ENCODE measurements at regions not wholly inside any gene's neighbourhood (a gene's known extent, or its start where the extent isn't known, plus 50 kb on each side); places are given as distances from the start of the nearest gene placed in this dataset.
A peak's percentile ranks its signal among the peaks of the same experiment; 100 is the strongest.
"Not testable (repeated sequence)": the region's sequence is repeated elsewhere in the genome, so short reads cannot be mapped to it uniquely, and the experiment has no call there.

DNA sequence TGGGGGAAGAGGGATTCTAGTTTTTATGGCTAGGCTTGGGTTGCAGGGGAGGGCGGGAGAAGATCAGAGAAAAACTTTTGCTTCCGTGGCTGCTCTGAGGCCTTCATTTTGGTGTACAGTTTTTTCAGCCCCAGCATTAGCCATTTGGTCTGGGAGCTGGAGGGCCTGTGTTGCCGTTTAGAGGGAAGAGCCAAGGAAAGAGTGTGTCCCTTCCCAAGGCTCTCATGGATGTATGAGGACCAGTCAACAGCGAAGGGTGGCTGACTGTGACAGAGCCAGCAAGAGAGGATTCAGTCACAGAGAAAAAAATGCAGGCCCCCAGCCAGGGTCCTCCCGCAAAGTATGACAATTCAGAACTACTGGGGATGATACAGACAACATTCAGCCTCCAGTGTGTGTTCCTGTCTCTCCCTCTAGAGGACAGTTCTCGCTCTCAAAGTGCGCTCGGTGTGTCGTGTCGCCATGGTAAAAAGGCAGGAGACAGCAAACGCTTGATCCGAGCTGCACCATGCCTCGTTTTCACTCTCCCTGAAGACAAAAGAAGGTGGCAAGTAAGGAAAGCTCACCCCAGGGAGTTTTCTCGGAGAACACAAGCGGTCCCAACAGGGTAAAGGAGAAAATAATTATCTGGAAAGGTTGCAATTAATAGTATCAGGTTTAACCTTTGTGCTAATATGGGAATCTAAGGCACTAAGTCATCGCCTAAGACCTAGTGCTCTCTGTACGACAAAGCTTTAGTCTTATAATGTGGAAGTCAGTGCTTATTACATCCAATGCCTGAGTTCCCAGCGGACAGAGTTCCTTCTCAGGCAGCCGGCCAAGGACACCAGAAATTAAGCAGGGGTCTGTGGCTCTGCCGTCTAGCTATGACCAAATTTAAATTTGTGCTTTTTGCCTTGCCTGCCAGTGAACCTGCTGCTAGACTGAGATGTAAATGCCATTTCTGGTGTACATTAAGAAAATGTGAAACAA lies 157.3 kb upstream of the PLXNC1 start:
- DNase-seq, result peak; percentile 30
- no peaks in the 10 kb centered on the region for H3K36me3 ChIP-seq (replicated peaks; ENCODE audit: control insufficient read depth, insufficient read depth, low read length)
- no peak overlapping the region for H3K4me3 ChIP-seq (ENCODE audit: insufficient read depth, low read depth, low read length)
- no peaks in the 10 kb centered on the region for H3K27me3 ChIP-seq (ENCODE audit: control insufficient read depth, insufficient read depth, low read length)

DNA sequence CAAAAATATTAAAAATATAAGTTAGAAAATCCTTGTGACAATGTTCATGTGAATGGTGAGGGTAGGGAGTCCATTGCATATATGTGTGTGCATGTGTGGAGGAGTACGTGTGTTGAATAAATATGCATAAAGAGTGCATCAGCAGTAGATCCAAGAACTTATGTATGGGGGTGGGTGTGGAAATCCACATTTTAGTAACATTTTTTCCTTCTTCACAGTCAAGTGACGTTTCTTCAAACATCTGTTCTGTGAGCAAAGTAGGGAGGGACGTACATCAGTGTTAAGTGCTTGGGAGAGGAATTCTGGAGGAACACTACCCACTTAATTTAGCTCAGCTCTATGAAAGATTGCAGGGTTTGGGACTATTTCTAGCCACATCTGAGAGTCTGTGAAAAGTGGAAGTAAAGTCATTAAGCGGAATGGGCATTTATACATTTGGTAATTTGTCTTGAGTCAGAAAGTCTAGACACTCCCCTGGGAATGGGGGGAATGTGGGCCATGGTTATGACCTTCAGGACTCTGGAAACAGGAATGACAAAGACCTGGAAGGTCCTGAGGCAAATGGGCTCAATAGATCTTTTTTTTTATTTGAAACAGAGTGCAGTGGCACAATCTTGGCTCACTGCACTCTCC lies 156.4 kb upstream of the PLXNC1 start:
- H3K36me3 ChIP-seq (replicated peaks; ENCODE audit: control insufficient read depth, insufficient read depth, low read length), result no peaks in the 10 kb centered on the region
- H3K4me3 ChIP-seq (ENCODE audit: insufficient read depth, low read depth, low read length), result no peak overlapping the region
- no peaks in the 10 kb centered on the region for H3K27me3 ChIP-seq (ENCODE audit: control insufficient read depth, insufficient read depth, low read length)
- no peak for DNase-seq

DNA sequence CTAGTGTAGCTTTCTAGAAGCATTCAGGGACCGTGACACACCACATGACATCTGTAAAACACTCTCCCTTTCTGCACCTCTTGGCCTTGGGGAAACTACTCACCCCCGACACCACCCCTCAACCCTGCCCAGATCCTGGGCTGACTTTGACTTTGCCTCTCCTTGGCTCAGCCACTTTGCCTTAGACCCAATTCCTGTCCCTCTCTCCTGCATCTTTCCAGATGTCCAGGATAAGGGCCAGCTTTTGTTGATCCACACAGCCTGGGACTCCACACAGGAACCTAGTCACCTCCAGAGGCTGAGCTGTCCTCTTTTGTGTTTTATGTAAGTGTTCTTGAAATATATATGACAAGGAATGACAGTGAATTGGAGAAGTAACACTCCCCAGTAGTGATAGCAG lies 153.7 kb upstream of the PLXNC1 start:
- no peaks in the 10 kb centered on the region for H3K36me3 ChIP-seq (replicated peaks; ENCODE audit: control insufficient read depth, insufficient read depth, low read length)
- no peak for DNase-seq

DNA sequence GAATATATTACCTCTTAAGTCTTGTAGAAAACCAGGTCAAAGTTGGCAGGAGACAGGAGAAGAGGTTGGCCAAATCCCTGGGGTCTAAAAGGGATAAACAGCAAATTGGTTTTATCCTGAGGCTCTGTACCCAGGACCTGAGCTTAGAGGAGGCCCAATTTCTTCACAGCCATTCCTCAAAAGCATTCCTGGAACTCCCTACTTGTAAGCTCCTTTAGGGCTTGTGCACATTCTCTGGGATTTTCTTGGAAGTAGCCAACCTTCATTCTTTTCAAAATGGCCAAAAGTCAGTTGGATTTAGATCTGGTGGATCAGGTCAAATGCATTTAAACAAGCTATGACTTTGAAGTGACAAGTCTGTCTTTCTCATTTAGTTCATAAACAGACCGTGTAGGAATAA lies 152.1 kb upstream of the PLXNC1 start:
- Histone ChIP-seq H3K36me3 (replicated peaks; ENCODE audit: control insufficient read depth, insufficient read depth, low read length) (no peaks in the 10 kb centered on the region), H3K4me3 (ENCODE audit: insufficient read depth, low read depth, low read length) (no peak overlapping the region), H3K27me3 (ENCODE audit: control insufficient read depth, insufficient read depth, low read length) (no peaks in the 10 kb centered on the region)
- no peak for DNase-seq

More for the DNA sequence above, 153.7 kb upstream of the PLXNC1 start:
- Histone ChIP-seq H3K27me3 (ENCODE audit: control insufficient read depth, insufficient read depth, low read length) (no peaks in the 10 kb centered on the region), H3K4me3 (ENCODE audit: insufficient read depth, low read depth, low read length) (no peak overlapping the region)

DNA sequence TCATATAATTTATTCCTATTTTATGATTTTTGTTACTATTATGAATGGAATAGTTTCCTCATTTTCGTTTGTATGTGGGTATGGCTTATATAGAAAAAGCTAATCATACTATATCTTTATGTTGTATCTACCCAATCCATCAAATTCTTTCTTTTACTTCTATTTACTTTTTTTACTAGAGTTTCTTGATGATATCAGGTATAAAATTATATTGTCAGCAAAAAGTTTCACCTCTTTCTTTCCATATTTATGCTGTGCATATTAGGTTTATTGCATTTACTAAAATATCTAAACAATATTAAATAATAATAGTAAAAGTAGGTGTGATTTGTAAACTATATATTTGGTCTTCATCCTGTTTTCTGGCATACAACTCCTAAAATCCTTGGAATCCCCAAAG lies 146.7 kb upstream of the PLXNC1 start:
- H3K4me3 ChIP-seq (ENCODE audit: insufficient read depth, low read depth, low read length), result no peak overlapping the region
- no peaks in the 10 kb centered on the region for H3K36me3 ChIP-seq (replicated peaks; ENCODE audit: control insufficient read depth, insufficient read depth, low read length)
- DNase-seq, result no peak
- no peaks in the 10 kb centered on the region for H3K27me3 ChIP-seq (ENCODE audit: control insufficient read depth, insufficient read depth, low read length)

DNA sequence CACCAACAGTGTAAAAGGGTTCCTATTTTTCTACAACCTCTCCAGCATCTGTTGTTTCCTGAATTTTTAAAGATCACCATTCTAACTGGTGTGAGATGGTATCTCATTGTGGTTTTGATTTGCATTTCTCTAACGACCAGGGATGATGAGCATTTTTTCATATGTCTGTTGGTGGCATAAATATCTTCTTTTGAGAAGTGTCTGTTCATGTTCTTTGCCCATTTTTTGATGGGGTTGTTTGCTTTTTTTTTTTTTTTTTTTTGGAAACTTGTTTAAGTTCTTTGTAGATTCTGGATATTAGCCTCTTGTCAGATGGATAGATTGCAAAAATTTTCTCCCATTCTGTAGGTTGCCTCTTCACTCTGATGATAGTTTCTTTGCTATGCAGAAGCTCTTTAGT lies 145.5 kb upstream of the PLXNC1 start:
- DNase-seq; H3K36me3 ChIP-seq (replicated peaks; ENCODE audit: control insufficient read depth, insufficient read depth, low read length); H3K27me3 ChIP-seq (ENCODE audit: control insufficient read depth, insufficient read depth, low read length); H3K4me3 ChIP-seq (ENCODE audit: insufficient read depth, low read depth, low read length): not testable (repeated sequence)

DNA sequence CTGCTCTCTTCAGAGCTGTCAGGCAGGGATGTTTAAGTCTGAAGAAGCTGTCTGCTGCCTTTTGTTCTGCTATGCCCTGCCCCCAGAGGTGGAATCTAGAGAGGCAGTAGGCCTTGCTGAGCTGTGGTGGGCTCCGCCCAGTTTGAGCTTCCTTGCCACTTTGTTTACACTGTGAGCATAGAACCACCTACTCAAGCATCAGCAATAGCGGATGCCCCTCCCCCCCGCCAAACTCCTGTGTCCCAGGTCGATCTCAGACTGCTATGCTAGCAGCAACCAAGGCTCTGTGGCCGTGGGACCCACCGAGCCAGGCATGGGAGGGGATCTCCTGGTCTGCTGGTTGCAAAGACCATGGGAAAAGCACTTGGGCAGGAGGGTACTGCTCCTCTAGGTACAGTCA lies 140.5 kb upstream of the PLXNC1 start:
- H3K36me3 ChIP-seq (replicated peaks; ENCODE audit: control insufficient read depth, insufficient read depth, low read length); H3K27me3 ChIP-seq (ENCODE audit: control insufficient read depth, insufficient read depth, low read length); DNase-seq; H3K4me3 ChIP-seq (ENCODE audit: insufficient read depth, low read depth, low read length): not testable (repeated sequence)

DNA sequence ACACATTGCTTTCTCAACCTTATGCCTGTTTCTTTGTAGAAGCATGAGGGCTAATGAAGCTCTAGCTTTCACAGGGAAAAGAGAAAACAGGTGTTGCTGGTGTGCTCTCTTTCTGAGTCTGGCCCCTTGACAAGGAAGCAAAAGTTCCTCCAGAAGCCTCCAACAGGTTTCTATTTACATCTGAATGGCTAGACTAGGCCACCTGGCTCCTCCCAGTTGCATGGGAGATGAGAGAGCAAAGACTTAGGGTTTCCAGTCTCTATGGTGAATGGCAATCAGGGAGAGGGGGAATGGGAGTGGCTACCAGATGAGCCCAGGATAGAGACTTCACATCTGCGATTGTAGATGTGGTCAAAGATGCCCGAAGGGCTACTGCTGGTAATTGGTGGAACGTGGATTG lies 138.1 kb upstream of the PLXNC1 start:
- H3K27me3 ChIP-seq (ENCODE audit: control insufficient read depth, insufficient read depth, low read length), result no peaks in the 10 kb centered on the region
- H3K4me3 ChIP-seq (ENCODE audit: insufficient read depth, low read depth, low read length), result no peak overlapping the region
- DNase-seq, result peak; percentile 78
- H3K36me3 ChIP-seq (replicated peaks; ENCODE audit: control insufficient read depth, insufficient read depth, low read length), result no peaks in the 10 kb centered on the region

DNA sequence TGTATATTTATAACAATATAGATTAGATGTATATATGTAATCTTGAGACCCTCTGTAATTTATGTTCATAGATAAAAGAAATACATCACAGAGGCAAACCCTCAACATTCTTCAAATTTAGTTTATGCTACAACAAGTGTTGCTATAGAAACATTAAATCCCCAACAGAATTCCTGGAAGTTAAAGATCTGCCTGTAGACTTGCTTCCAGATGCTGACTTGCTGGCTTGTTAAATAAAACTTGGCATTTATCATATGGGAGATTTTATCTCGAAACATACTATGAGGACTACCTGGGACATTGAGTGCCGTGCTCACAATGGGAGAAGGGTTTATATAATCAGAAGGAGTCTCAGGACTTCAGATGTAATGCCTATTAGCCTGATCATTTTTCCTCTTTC lies 136.3 kb upstream of the PLXNC1 start:
- no peak for DNase-seq
- Histone ChIP-seq H3K27me3 (ENCODE audit: control insufficient read depth, insufficient read depth, low read length) (no peaks in the 10 kb centered on the region), H3K36me3 (replicated peaks; ENCODE audit: control insufficient read depth, insufficient read depth, low read length) (no peaks in the 10 kb centered on the region), H3K4me3 (ENCODE audit: insufficient read depth, low read depth, low read length) (no peak overlapping the region)

DNA sequence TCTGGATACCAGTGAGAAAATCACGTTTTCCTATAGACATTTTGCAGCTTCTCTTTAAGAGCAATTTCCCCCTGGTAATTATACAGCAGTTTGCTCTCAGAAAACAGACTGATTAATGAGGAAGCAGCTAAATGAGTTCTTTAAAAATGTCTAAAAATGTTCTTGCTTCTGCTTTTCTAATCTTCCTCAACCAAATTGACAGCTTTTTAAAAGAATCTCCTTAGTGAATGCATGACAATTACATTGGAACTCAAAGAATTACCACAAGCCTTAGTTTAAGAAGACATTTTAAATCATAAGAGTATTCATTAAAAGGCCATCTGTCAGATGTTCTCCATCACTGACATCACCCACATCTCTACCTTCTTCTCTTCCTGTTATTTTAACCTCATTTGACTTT lies 135.8 kb upstream of the PLXNC1 start:
- Histone ChIP-seq H3K36me3 (replicated peaks; ENCODE audit: control insufficient read depth, insufficient read depth, low read length) (no peaks in the 10 kb centered on the region), H3K4me3 (ENCODE audit: insufficient read depth, low read depth, low read length) (no peak overlapping the region), H3K27me3 (ENCODE audit: control insufficient read depth, insufficient read depth, low read length) (no peaks in the 10 kb centered on the region)
- no peak for DNase-seq

DNA sequence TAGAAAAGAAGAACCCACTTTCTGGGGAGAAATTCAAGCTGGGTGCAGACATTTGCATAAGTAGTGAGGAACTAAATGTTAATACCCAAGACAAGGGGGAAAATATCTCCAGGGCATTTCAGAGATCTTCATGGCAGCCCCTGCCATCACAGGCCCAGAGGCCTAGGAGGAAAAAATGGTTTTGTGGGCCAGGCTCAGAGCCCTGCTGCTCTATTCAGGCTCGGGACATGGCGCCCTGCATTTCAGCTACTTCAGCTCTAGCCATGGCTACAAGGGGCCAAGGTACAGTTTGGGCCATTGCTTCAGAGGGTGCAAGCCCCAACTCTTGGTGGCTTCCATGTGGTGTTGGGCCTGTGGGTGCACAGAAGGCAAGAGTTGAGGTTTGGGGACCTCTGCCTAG lies 131.1 kb upstream of the PLXNC1 start:
- not testable (repeated sequence) for H3K27me3 ChIP-seq (ENCODE audit: control insufficient read depth, insufficient read depth, low read length); H3K4me3 ChIP-seq (ENCODE audit: insufficient read depth, low read depth, low read length); DNase-seq

DNA sequence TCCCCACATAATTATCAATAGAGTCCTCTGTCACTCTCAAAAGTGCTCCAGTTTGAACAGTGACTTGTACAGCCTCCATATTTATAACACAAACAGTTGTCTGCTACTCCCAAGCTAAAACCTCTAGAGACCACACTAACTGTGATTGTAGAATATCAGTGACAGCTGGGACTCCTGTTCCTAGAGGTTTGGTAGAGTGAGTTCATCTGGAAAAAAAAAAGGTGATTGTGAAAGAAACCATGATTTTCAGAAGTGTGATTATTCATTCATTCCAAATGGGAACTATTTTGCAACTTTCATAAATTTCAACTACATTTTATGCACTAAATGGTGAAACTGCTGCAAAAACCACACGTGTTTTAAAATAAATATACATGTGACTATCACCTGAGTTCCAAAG lies 128.0 kb upstream of the PLXNC1 start:
- H3K4me3 ChIP-seq (ENCODE audit: insufficient read depth, low read depth, low read length), result no peak overlapping the region
- no peaks in the 10 kb centered on the region for H3K27me3 ChIP-seq (ENCODE audit: control insufficient read depth, insufficient read depth, low read length)
- DNase-seq, result no peak
- no peaks in the 10 kb centered on the region for H3K36me3 ChIP-seq (replicated peaks; ENCODE audit: control insufficient read depth, insufficient read depth, low read length)

More for the DNA sequence above, 131.1 kb upstream of the PLXNC1 start:
- H3K36me3 ChIP-seq (replicated peaks; ENCODE audit: control insufficient read depth, insufficient read depth, low read length), result not testable (repeated sequence)

DNA sequence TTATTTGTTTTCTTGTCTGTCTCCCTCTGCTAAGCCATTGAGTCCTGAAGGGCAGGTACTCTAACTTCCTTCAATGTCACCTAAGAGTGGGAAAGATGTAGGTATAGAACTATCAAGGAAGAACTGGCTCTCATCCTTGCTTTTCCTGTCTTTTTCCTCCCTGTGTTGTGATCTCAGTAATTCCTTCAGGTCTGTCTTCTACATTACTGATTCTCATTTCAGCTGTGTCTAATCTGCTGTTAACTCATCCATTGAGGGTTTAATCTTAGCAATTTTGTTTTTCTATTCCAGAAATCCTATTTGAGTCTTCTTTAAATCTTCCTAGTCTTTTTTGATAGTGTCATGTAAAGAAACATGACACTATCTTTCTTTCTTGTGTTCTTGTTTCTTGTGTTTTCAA lies 124.5 kb upstream of the PLXNC1 start:
- Histone ChIP-seq H3K27me3 (ENCODE audit: control insufficient read depth, insufficient read depth, low read length) (no peaks in the 10 kb centered on the region), H3K4me3 (ENCODE audit: insufficient read depth, low read depth, low read length) (no peak overlapping the region), H3K36me3 (replicated peaks; ENCODE audit: control insufficient read depth, insufficient read depth, low read length) (no peaks in the 10 kb centered on the region)
- no peak for DNase-seq

DNA sequence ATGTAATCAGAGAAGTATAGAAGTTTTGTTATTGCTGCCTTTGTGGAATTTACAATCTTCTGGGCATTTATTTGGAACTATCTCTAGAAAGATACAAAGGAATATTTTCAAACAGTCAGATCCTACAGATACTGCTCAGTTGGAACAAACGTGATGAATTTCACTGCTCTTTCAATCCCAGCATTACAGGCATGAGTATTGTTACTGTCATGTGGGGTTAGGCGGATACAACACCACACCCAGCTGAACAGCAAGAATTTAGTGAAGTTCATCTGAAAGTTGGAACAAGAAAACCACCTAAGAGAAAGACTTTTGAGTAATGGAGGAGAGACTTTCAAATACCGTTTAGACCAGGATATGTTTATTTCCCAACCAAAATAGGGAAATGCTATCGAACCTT lies 123.3 kb upstream of the PLXNC1 start:
- no peak for DNase-seq
- Histone ChIP-seq H3K4me3 (ENCODE audit: insufficient read depth, low read depth, low read length) (no peak overlapping the region), H3K27me3 (ENCODE audit: control insufficient read depth, insufficient read depth, low read length) (no peaks in the 10 kb centered on the region), H3K36me3 (replicated peaks; ENCODE audit: control insufficient read depth, insufficient read depth, low read length) (no peaks in the 10 kb centered on the region)

DNA sequence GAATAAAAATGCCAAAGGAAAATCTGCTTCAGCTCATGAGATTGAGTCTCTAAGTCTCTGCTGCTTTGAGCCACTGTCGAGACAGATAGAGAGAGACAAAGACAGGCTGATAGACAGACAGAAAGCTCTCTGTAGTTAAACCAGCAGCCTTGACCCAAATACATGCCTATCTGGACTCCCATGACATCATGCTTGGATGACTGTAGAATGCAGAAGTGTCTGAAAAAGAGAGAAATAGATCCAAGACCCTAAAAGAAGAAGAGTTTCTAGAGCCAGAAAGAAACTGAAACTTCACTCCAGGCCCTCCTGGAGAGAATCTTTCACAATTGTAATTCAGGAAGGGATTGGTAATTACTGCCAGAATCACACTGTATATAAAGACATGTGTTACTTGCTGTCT lies 122.6 kb upstream of the PLXNC1 start:
- no peaks in the 10 kb centered on the region for H3K27me3 ChIP-seq (ENCODE audit: control insufficient read depth, insufficient read depth, low read length)
- H3K4me3 ChIP-seq (ENCODE audit: insufficient read depth, low read depth, low read length), result no peak overlapping the region
- no peaks in the 10 kb centered on the region for H3K36me3 ChIP-seq (replicated peaks; ENCODE audit: control insufficient read depth, insufficient read depth, low read length)
- DNase-seq, result no peak

All from H7 (cell line).